Activated naive CD4-positive, alpha-beta T cell treated with anti-CD3 and anti-CD28 coated beads, Interleukin-2, amount 50 U/mL, for 72 hours (primary cell): ENCODE measurements at regions not wholly inside any gene's neighbourhood (a gene's known extent, or its start where the extent isn't known, plus 50 kb on each side); places are given as distances from the start of the nearest gene placed in this dataset.
"Not testable (repeated sequence)": the region's sequence is repeated elsewhere in the genome, so short reads cannot be mapped to it uniquely, and the experiment has no call there.

Experiments
- ATAC-seq, 2 donors: fragments of 150-1000 bp; cut with Tn5 transposase; 2 replicates each; pipeline ENCODE4 v1.10.0; 2021; ENCODE audit warnings: mild to moderate bottlenecking in 2 of 2, moderate library complexity in 2 of 2
- DNase-seq, 2 donors: peaks; one replicate each; pipeline ENCODE4 v3.0.0; 2021 to 2022; ENCODE audit warnings: low spot score in 2 of 2
- H3K27ac Mint-ChIP-seq, 2 donors: one replicate each; pipeline ENCODE4 v1.8.0; 2022; ENCODE audit warnings: mild to moderate bottlenecking in 2 of 2, mixed read lengths in 2 of 2
- H3K36me3 Mint-ChIP-seq, 2 donors: one replicate each; pipeline ENCODE4 v1.8.0; 2022; ENCODE audit warnings: mixed read lengths in 2 of 2
- H3K9me3 Mint-ChIP-seq, 2 donors: one replicate each; pipeline ENCODE4 v1.8.0; 2022; ENCODE audit warnings: mixed read lengths in 2 of 2

DNA sequence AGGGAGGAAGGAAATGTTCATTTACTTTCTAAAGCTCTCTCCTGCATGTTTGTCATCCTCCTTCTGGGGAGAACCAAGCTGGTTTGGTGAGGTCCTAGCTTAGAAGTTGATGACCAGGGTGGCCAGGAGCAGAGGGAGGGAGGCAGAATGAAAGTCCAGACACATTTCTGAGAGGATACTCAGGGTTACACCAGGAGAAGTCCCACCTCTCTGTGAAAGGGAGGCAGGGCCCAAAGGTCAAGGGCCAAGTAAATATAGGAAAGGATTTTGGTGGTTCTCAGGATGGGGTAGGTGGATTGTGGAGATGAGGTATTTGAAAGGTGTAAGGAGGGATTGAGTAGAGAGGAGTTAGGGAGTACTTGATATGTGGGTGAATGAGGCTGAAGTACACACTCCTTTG is 58.0 kb upstream of the FBXO11 start:
- H3K27ac Mint-ChIP-seq = peak overlapping the region in 1 of 2 donors; percentile 63
- ATAC-seq = no peak
- DNase-seq = no peak
- H3K36me3 Mint-ChIP-seq = no peaks in the 10 kb centered on the region
- peaks cover 0 to 8% of the 10 kb centered on the region in 2 donors for H3K9me3 Mint-ChIP-seq

DNA sequence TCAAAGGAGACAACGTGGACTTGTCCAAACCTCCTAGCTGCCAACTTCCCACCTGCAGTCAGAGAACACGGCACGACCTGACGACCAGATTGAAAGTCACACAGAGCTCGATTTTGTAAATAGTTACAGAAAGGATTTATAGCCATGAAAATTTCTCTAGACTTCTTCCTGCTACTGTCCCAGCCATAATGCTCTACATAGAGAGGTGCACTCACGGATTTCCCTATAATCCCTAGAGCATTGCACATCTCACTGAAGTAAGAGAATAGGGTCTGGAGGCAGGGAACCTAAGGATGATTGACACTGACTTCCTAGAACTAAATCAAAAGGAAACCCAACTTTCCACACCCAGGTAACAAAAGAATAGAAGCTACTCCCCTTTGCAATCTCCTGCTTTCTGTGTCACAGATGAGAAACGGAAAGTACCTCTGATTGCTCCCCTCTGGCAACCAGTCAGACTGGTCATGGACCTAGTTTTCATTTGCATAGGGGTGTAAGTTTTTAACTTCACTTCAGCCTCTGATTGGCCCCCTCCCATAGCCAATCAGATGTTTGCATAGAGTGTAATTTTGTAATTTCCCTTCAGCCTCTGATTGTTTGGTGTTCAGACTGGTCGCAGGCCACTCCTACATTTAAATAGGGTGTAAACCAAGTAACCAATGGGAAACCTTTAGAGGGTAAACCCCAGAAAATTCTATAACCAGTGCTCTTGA is 58.6 kb upstream of the FBXO11 start:
- ATAC-seq = peak; percentile 44 to 63

DNA sequence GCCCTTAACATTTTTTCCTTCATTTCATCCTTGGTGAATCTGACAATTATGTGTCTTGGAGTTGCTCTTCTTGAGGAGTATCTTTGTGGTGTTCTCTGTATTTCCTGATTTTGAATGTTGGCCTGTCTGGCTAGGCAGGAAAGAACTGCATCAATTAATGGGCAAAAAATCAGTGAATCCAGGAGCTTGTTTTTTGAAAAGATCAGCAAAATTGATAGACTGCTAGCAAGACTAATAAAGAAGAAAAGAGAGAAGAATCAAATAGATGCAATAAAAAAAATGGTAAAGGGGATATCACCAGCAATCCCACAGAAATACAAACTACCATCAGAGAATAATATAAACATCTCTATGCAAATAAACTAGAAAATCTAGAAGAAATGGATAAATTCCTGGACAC is 70.4 kb upstream of the FBXO11 start:
- ATAC-seq, DNase-seq, H3K36me3 Mint-ChIP-seq, H3K27ac Mint-ChIP-seq, H3K9me3 Mint-ChIP-seq: not testable (repeated sequence)

More for the DNA sequence above, 58.6 kb upstream of the FBXO11 start:
- Mint-ChIP-seq H3K9me3 (peaks cover 0 to 8% of the 10 kb centered on the region in 2 donors), H3K27ac (peak overlapping the region in 1 of 2 donors; percentile 63), H3K36me3 (no peaks in the 10 kb centered on the region)
- DNase-seq = no peak

DNA sequence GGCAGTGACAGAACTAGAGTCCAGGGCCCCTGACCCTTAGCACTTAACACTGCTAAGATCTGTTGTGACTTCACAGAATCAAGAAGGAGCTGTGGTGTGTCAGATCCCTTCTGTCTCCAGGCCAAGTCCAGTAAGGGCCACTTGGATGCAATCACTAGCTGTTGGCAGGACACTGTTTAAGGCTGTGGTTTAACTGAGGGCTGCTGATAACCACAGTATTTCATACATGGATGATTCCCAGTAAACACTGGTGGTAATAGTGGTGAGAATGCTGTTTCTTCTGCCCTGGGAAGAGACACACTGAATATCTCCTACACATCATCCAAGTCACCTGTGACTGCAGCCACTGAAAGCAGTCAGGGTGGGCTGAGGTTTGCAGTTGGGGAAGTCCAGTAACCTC is 77.7 kb upstream of the FBXO11 start:
- Mint-ChIP-seq H3K9me3 (no peaks in the 10 kb centered on the region), H3K27ac (no peak overlapping the region), H3K36me3 (no peaks in the 10 kb centered on the region)
- DNase-seq (no peak), ATAC-seq (peak in 1 of 2 donors; percentile 14)

- ATAC-seq = no peak
- Mint-ChIP-seq H3K9me3 (no peaks in the 10 kb centered on the region), H3K36me3 (no peaks in the 10 kb centered on the region), H3K27ac (no peak overlapping the region)
- no peak for DNase-seq
Observed at GRCh38 chr2:47990503-47990902, 84.2 kb upstream of the FBXO11 start.

- ATAC-seq (peak; percentile 54 to 69), DNase-seq (no peak)
- Mint-ChIP-seq H3K36me3 (no peaks in the 10 kb centered on the region), H3K27ac (no peak overlapping the region), H3K9me3 (no peaks in the 10 kb centered on the region)
Observed at GRCh38 chr2:47992671-47993070, 86.4 kb upstream of the FBXO11 start.

GRCh38 chr2:47996808-47997207 is 90.5 kb upstream of the FBXO11 start:
- Mint-ChIP-seq H3K36me3 (no peaks in the 10 kb centered on the region), H3K27ac (no peak overlapping the region), H3K9me3 (no peaks in the 10 kb centered on the region)
- no peak for ATAC-seq
- DNase-seq = no peak

GRCh38 chr2:47999512-47999911 is 93.2 kb upstream of the FBXO11 start:
- DNase-seq = no peak
- Mint-ChIP-seq H3K27ac (no peak overlapping the region), H3K36me3 (no peaks in the 10 kb centered on the region), H3K9me3 (no peaks in the 10 kb centered on the region)
- no peak for ATAC-seq

- DNase-seq (no peak), ATAC-seq (no peak)
- H3K36me3 Mint-ChIP-seq = no peaks in the 10 kb centered on the region
- no peak overlapping the region for H3K27ac Mint-ChIP-seq
- no peaks in the 10 kb centered on the region for H3K9me3 Mint-ChIP-seq
Observed at GRCh38 chr2:48001498-48001897, 95.2 kb upstream of the FBXO11 start.

GRCh38 chr2:48006094-48006493 is 99.8 kb upstream of the FBXO11 start:
- Mint-ChIP-seq H3K36me3 (no peaks in the 10 kb centered on the region), H3K27ac (no peak overlapping the region), H3K9me3 (no peaks in the 10 kb centered on the region)
- no peak for DNase-seq
- no peak for ATAC-seq

DNA sequence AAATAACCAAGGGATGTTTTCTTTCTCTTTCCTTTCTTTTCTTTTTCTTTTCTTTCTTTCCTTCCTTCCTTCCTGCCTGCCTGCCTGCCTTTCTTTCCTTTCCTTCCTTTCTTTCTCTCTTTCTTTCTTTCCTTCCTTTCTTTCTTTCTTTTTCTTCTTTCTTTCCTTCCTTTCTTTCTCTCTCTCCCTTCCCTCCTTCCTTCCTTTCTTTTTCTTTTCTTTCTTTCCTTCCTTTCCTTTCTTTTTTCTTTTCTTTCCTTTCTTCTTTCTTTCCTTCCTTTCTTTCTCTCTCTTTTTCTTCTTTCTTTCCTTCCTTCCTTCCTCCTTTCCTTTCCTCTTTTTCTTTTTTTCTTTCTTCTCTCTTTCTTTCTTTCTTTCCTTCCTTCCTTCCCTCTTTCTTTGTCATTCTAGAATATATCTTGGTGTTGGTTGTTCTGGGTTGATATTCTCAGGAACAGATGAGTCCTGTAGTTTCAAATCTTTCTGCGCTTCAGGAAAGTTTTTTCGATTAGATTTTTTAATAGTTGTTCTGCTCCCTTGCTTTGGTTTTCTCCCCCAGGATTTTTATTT is 101.5 kb upstream of the FBXO11 start:
- no peak for DNase-seq
- Mint-ChIP-seq H3K36me3 (no peaks in the 10 kb centered on the region), H3K9me3 (no peaks in the 10 kb centered on the region), H3K27ac (no peak overlapping the region)
- ATAC-seq = no peak

GRCh38 chr2:48009256-48009655 is 103.0 kb upstream of the FBXO11 start:
- Mint-ChIP-seq H3K36me3 (no peaks in the 10 kb centered on the region), H3K9me3 (no peaks in the 10 kb centered on the region), H3K27ac (no peak overlapping the region)
- DNase-seq (no peak), ATAC-seq (no peak)

GRCh38 chr2:48015421-48015820 is 109.1 kb upstream of the FBXO11 start:
- Mint-ChIP-seq H3K36me3 (no peaks in the 10 kb centered on the region), H3K27ac (no peak overlapping the region), H3K9me3 (peaks cover 4% of the 10 kb centered on the region in 2 donors)
- no peak for DNase-seq
- no peak for ATAC-seq

- ATAC-seq (no peak), DNase-seq (no peak)
- Mint-ChIP-seq H3K27ac (no peak overlapping the region), H3K36me3 (no peaks in the 10 kb centered on the region), H3K9me3 (peaks cover 4% of the 10 kb centered on the region in 2 donors)
Observed at GRCh38 chr2:48016225-48017019, 110.1 kb upstream of the FBXO11 start.

DNA sequence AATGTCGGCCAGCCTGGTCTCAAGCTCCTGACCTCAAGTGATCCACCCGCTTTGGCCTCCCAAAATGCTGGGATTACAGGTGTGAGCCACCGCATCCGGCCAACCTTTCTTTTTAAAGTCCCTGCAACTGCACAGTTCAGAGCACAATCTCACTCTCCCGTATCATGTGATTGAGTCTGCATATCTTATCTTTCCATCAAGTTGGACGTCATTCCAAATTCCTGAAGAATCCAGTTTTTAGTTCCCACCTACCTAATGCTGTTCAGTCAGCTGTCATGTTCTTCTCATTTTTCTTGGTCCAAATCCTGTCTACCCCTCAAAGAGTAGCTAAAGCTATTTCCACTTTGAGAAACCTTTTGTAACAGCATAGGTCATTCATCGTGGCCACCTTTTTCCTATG is 110.8 kb upstream of the FBXO11 start:
- no peak for ATAC-seq
- Mint-ChIP-seq H3K36me3 (no peaks in the 10 kb centered on the region), H3K27ac (no peak overlapping the region), H3K9me3 (peaks cover 4 to 9% of the 10 kb centered on the region in 2 donors)
- DNase-seq = no peak

DNA sequence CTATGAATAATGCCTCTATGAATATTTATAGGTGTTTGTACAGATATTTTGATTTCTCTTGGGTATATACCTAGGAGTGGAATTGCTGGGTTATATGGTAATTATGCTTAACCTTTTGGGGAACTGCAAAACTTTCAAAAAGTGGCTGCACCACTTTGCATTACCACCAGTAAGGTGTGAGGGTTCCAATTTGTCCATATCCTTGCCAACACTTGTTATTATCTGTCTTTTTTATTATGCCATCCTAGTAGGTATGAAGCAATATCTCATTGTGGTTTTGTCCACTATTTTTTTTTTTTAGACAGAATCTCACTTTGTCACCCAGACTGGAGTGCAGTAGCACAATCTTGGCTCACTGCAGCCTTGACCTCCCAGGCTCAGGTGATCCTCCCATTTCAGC is 112.2 kb upstream of the FBXO11 start:
- H3K9me3 Mint-ChIP-seq = peaks cover 4 to 9% of the 10 kb centered on the region in 2 donors
- DNase-seq (no peak), ATAC-seq (no peak)
- H3K27ac Mint-ChIP-seq = no peak overlapping the region
- no peaks in the 10 kb centered on the region for H3K36me3 Mint-ChIP-seq

DNA sequence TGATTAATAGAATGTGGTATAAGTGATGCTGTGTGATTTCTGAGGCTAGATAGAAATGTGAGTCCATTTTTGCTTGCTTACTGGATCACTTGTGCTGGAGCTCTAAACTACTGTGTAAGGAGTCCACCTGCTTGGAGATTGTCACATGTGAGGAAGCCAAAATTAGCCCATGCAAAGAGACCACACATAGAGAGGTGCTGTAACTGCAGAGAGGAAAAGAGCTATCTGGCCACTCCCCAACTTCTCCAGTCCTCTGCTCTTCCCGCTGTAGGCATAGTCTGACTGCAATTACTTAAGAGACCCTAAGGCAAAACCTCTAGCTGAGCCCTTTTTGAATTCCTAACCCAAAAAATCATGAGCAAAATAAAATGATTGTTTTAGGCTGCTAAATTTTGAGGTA is 120.6 kb upstream of the FBXO11 start:
- ATAC-seq = no peak
- no peak for DNase-seq
- H3K9me3 Mint-ChIP-seq = peaks cover 0 to 1% of the 10 kb centered on the region in 2 donors

More for the DNA sequence above, 120.6 kb upstream of the FBXO11 start:
- Mint-ChIP-seq H3K36me3 (no peaks in the 10 kb centered on the region), H3K27ac (no peak overlapping the region)
